ENCODE measurements at regions not wholly inside any gene's neighbourhood (a gene's known extent, or its start where the extent isn't known, plus 50 kb on each side); places are given as distances from the start of the nearest gene placed in this dataset.

DNA sequence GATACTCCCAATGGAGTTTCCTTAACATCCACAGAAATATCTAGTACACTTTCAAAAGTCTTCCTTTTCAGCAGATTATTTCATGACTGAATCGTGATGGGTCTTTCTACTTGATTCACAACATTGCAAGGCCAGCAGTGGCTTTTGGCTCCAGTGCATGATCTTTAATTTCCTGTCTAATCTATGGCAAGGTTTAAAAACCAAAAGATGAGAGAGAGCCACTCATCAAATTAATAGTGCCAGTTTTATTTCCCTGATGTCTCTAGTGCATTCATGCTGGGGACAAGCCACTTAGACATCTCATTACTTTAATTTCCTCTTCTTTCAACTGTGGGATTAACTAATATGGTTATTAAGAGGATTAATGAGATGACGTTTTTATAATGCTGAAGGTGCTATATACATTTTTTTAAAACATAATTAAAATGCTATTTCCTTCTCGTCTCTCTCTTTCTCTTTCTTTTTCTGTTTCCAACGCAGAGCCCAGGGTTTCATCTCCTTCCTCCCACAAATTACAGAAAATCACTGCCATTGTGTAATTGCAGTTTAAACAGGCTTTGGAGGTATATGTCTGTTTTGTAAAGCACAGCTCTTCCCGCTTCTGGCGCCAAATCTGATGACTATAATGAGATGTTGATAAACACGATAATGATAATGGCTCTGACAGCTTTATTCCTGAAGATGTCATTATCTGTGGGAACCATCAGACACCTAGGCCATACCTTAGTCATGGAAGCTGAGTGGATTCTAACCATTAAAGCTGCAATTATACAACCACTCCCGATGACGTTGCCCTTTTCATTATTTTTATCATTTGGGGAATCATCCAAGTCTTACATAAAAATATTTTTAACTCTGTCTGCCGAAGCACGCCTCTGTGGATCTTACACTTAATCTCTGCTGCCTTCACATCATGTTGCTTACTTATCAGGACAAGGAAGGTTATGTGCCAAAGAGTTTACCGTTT, 103.1 kb upstream of the PPM1H start:
- TF ChIP-seq BACH2 (CRISPR knock-in tag; IDR thresholded peaks at IDR 0.05; ENCODE audit: borderline replicate concordance): no peak
- TF ChIP-seq, protein P1, sequence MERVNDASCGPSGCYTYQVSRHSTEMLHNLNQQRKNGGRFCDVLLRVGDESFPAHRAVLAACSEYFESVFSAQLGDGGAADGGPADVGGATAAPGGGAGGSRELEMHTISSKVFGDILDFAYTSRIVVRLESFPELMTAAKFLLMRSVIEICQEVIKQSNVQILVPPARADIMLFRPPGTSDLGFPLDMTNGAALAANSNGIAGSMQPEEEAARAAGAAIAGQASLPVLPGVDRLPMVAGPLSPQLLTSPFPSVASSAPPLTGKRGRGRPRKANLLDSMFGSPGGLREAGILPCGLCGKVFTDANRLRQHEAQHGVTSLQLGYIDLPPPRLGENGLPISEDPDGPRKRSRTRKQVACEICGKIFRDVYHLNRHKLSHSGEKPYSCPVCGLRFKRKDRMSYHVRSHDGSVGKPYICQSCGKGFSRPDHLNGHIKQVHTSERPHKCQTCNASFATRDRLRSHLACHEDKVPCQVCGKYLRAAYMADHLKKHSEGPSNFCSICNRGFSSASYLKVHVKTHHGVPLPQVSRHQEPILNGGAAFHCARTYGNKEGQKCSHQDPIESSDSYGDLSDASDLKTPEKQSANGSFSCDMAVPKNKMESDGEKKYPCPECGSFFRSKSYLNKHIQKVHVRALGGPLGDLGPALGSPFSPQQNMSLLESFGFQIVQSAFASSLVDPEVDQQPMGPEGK (CRISPR knock-in tag; IDR thresholded peaks at IDR 0.05; ENCODE audit: borderline replicate concordance): no peak
- no peak for TF ChIP-seq ESRRG (CRISPR knock-in tag; IDR thresholded peaks at IDR 0.05)
- no peak for TF ChIP-seq ARNTL (CRISPR knock-in tag; IDR thresholded peaks at IDR 0.05; ENCODE audit: borderline replicate concordance, low read depth)
- TF ChIP-seq OSR1 (CRISPR knock-in tag; IDR thresholded peaks at IDR 0.05): no peak
- no peak for TF ChIP-seq ZNF565 (CRISPR knock-in tag; conservative IDR thresholded peaks at IDR 0.05; ENCODE audit: low read depth)
- TF ChIP-seq CSDC2 (CRISPR knock-in tag; IDR thresholded peaks at IDR 0.05): no peak
- TF ChIP-seq RARB (CRISPR knock-in tag; IDR thresholded peaks at IDR 0.05): no peak
- no peak for TF ChIP-seq ZNF70 (CRISPR knock-in tag; IDR thresholded peaks at IDR 0.05)
- TF ChIP-seq, protein P2, sequence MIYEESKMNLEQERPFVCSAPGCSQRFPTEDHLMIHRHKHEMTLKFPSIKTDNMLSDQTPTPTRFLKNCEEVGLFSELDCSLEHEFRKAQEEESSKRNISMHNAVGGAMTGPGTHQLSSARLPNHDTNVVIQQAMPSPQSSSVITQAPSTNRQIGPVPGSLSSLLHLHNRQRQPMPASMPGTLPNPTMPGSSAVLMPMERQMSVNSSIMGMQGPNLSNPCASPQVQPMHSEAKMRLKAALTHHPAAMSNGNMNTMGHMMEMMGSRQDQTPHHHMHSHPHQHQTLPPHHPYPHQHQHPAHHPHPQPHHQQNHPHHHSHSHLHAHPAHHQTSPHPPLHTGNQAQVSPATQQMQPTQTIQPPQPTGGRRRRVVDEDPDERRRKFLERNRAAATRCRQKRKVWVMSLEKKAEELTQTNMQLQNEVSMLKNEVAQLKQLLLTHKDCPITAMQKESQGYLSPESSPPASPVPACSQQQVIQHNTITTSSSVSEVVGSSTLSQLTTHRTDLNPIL (CRISPR knock-in tag; IDR thresholded peaks at IDR 0.05; ENCODE audit: low read depth): no peak

Data from SK-N-SH treated with all-trans-retinoic acid at 6 μM for 48 hours (cell line).